SK-N-SH treated with all-trans-retinoic acid at 6 μM for 48 hours (cell line): ENCODE measurements at regions not wholly inside any gene's neighbourhood (a gene's known extent, or its start where the extent isn't known, plus 50 kb on each side); places are given as distances from the start of the nearest gene placed in this dataset.

Source experiments
- ATAC-seq: fragments of 200-7000 bp; cut with Tn5 transposase; 3 replicates; pipeline ENCODE4 v1.9.1; 2020; ENCODE audit warnings: mild to moderate bottlenecking, moderate library complexity
- ARNTL ChIP-seq: fragments of 450-650 bp; formaldehyde crosslinking; IDR thresholded peaks from 2 replicates; pipeline ENCODE4 v1.5.0; 2020; ENCODE audit warnings: low read depth, mild to moderate bottlenecking, moderate library complexity, borderline replicate concordance
- BACH2 ChIP-seq: fragments of 250-450 bp; sonication (Bioruptor Pico); IDR thresholded peaks from 2 replicates; pipeline ENCODE4 v1.9.0; 2021; ENCODE audit warnings: mild to moderate bottlenecking, borderline replicate concordance
- CREB5 ChIP-seq: fragments of 250-450 bp; sonication (Bioruptor Pico); IDR thresholded peaks from 2 replicates; pipeline ENCODE4 v1.5.1; 2020; ENCODE audit warnings: low read depth, mild to moderate bottlenecking, moderate library complexity
- CSDC2 ChIP-seq: fragments of 250-450 bp; sonication (Bioruptor Pico); IDR thresholded peaks from 2 replicates; pipeline ENCODE4 v1.5.0; 2020; ENCODE audit warnings: mild to moderate bottlenecking, moderate library complexity
- CSRNP3 ChIP-seq: fragments of 250-450 bp; sonication (Bioruptor Pico); IDR thresholded peaks from 2 replicates; pipeline ENCODE4 v1.5.1; 2021; ENCODE audit warnings: mild to moderate bottlenecking, moderate library complexity
- ESRRG ChIP-seq: fragments of 250-450 bp; sonication (Bioruptor Pico); IDR thresholded peaks from 2 replicates; pipeline ENCODE4 v1.6.1; 2021; ENCODE audit warnings: mild to moderate bottlenecking
- GLIS3 ChIP-seq: fragments of 250-450 bp; sonication (Bioruptor Pico); IDR thresholded peaks from 2 replicates; pipeline ENCODE4 v1.5.0; 2020; ENCODE audit warnings: mild to moderate bottlenecking, moderate library complexity
- ISL1 ChIP-seq: fragments of 250-450 bp; sonication (Bioruptor Pico); IDR thresholded peaks from 2 replicates; pipeline ENCODE4 v2.1.2; 2022; ENCODE audit warnings: mild to moderate bottlenecking, moderate library complexity
- OSR1 ChIP-seq: fragments of 250-450 bp; sonication (Bioruptor Pico); IDR thresholded peaks from 2 replicates; pipeline ENCODE4 v1.8.0; 2022; ENCODE audit warnings: moderate library complexity, mild to moderate bottlenecking, inconsistent platforms
- PATZ1 ChIP-seq: fragments of 250-450 bp; sonication (Bioruptor Pico); IDR thresholded peaks from 2 replicates; pipeline ENCODE4 v1.8.0; 2020; ENCODE audit warnings: mild to moderate bottlenecking, moderate library complexity, borderline replicate concordance
- POU6F1 ChIP-seq: fragments of 250-450 bp; sonication (Bioruptor Pico); IDR thresholded peaks from 2 replicates; pipeline ENCODE4 v1.8.0; 2021; ENCODE audit warnings: low read depth, mild to moderate bottlenecking, moderate library complexity, borderline replicate concordance
- PPARA ChIP-seq: fragments of 250-450 bp; sonication (Bioruptor Pico); IDR thresholded peaks from 2 replicates; pipeline ENCODE4 v1.5.0; 2020; ENCODE audit warnings: mild to moderate bottlenecking, borderline replicate concordance
- RARB ChIP-seq: fragments of 250-450 bp; sonication (Bioruptor Pico); IDR thresholded peaks from 2 replicates; pipeline ENCODE4 v1.8.0; 2021; ENCODE audit warnings: mild to moderate bottlenecking, moderate library complexity
- TCF4 ChIP-seq: fragments of 250-450 bp; sonication (Bioruptor Pico); IDR thresholded peaks from 2 replicates; pipeline ENCODE4 v1.8.0; 2021; ENCODE audit warnings: mild to moderate bottlenecking, moderate library complexity, borderline replicate concordance
- TOX ChIP-seq: fragments of 250-450 bp; sonication (Bioruptor Pico); IDR thresholded peaks from 2 replicates; pipeline ENCODE4 v1.8.0; 2021; ENCODE audit warnings: mild to moderate bottlenecking, moderate library complexity, borderline replicate concordance
- TSHZ2 ChIP-seq: fragments of 250-450 bp; sonication (Bioruptor Pico); IDR thresholded peaks from 2 replicates; pipeline ENCODE4 v1.5.0; 2020; ENCODE audit warnings: mild to moderate bottlenecking, moderate library complexity
- ZFP3 ChIP-seq: fragments of 250-450 bp; sonication (Bioruptor Pico); IDR thresholded peaks from 2 replicates; pipeline ENCODE4 v1.5.0; 2020; ENCODE audit warnings: mild to moderate bottlenecking, moderate library complexity
- ZFP30 ChIP-seq: fragments of 450-650 bp; formaldehyde crosslinking; IDR thresholded peaks from 2 replicates; pipeline ENCODE4 v1.5.0; 2022; ENCODE audit warnings: mild to moderate bottlenecking, moderate library complexity
- ZNF565 ChIP-seq: fragments of 450-650 bp; formaldehyde crosslinking; conservative IDR thresholded peaks from 2 replicates; pipeline ENCODE4 v1.5.0; 2020; ENCODE audit warnings: low read depth, mild to moderate bottlenecking, moderate library complexity
- ZNF70 ChIP-seq: fragments of 450-650 bp; formaldehyde crosslinking; IDR thresholded peaks from 2 replicates; pipeline ENCODE4 v1.5.0; 2020; ENCODE audit warnings: mild to moderate bottlenecking, moderate library complexity
- ZNF8 ChIP-seq: fragments of 450-650 bp; formaldehyde crosslinking; IDR thresholded peaks from 2 replicates; pipeline ENCODE4 v1.5.0; 2020; ENCODE audit warnings: mild to moderate bottlenecking, moderate library complexity

- ATAC-seq, result no peak
- TF ChIP-seq POU6F1 (CRISPR knock-in tag), result no peak
- TF ChIP-seq OSR1 (CRISPR knock-in tag), result no peak
- TF ChIP-seq CREB5, result no peak
- TF ChIP-seq ZNF565 (CRISPR knock-in tag), result no peak
- TF ChIP-seq TCF4 (CRISPR knock-in tag), result no peak
- TF ChIP-seq ZNF70 (CRISPR knock-in tag), result no peak
- TF ChIP-seq ZFP30 (CRISPR knock-in tag), result no peak
- TF ChIP-seq GLIS3 (CRISPR knock-in tag), result no peak
- no peak for TF ChIP-seq ZNF8
- TF ChIP-seq BACH2 (CRISPR knock-in tag), result no peak
- no peak for TF ChIP-seq RARB
- no peak for TF ChIP-seq ISL1 (CRISPR knock-in tag)
- TF ChIP-seq ESRRG (CRISPR knock-in tag), result no peak
- no peak for TF ChIP-seq CSDC2
- TF ChIP-seq PATZ1 (CRISPR knock-in tag), result no peak
These were observed 103.2 kb downstream of the SOX1 start for GRCh38 chr13:112169941-112170822.

- TF ChIP-seq ZNF70 (CRISPR knock-in tag) (no peak), ARNTL (CRISPR knock-in tag) (no peak), ZFP30 (CRISPR knock-in tag) (no peak), ZFP3 (CRISPR knock-in tag) (no peak), ZNF8 (no peak), GLIS3 (CRISPR knock-in tag) (no peak), TOX (CRISPR knock-in tag) (no peak)
These were observed 104.0 kb downstream of the SOX1 start for GRCh38 chr13:112170823-112171569.

GRCh38 chr13:112171570-112171965 is 104.6 kb downstream of the SOX1 start:
- TF ChIP-seq ZFP3 (CRISPR knock-in tag) (no peak), ARNTL (CRISPR knock-in tag) (no peak), PATZ1 (CRISPR knock-in tag) (no peak), CSDC2 (no peak), TSHZ2 (CRISPR knock-in tag) (no peak), RARB (no peak), PPARA (CRISPR knock-in tag) (no peak), POU6F1 (CRISPR knock-in tag) (no peak), CSRNP3 (CRISPR knock-in tag) (no peak), GLIS3 (CRISPR knock-in tag) (no peak)
- ATAC-seq, result no peak

More at GRCh38 chr13:112170823-112171569, 104.0 kb downstream of the SOX1 start:
- no peak for ATAC-seq
